GM21528 (cell line): ENCODE measurements at regions not wholly inside any gene's neighbourhood (a gene's known extent, or its start where the extent isn't known, plus 50 kb on each side); places are given as distances from the start of the nearest gene placed in this dataset.

Experiments used
- ATAC-seq: cut with Tn5 transposase; IDR thresholded peaks from one replicate; pipeline ENCODE4 v1.9.1; 2021; ENCODE audit warnings: mild to moderate bottlenecking, moderate library complexity; ENCODE audit not compliant: unreplicated experiment, low FRiP score

DNA sequence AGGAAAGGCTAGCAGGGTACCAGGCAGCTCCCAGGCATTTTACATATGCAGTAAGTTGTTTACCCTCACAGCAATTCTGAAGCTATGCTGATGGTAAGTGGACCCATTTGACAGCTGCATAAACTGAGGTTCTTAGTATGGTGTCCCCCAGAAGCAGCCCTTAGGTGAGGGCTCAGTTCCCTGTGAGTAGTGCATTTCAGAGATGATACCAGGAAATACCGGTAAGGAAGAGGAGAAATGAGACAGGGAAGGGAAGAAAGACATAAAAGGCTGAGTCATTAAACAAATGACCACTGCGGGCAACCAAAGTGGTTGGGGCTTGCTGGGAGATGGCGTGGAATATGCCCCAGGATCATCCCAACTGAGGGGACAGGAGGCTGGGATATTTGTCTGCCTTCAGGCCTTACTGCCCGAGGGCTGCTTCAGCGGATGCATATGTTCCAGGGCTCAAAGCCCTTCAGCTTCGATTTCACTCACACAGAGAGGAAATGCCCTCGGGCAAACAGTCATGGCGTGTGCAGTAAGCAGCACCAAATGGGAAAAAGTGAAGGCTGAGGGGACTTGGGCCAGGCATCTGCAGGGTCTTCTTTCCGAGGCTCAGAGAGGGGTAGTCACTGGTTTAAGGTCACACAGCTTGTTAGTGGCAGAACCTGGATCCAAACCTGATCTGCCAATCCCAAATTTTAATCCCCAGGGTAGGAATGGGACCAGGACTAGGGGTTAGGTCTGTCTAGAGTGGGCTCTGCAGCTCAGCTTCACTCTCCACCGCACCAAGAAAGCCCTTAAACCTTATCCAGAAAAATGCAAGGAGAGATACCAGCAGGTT lies 133.7 kb upstream of the RUNX3 start:
- no peak for ATAC-seq

DNA sequence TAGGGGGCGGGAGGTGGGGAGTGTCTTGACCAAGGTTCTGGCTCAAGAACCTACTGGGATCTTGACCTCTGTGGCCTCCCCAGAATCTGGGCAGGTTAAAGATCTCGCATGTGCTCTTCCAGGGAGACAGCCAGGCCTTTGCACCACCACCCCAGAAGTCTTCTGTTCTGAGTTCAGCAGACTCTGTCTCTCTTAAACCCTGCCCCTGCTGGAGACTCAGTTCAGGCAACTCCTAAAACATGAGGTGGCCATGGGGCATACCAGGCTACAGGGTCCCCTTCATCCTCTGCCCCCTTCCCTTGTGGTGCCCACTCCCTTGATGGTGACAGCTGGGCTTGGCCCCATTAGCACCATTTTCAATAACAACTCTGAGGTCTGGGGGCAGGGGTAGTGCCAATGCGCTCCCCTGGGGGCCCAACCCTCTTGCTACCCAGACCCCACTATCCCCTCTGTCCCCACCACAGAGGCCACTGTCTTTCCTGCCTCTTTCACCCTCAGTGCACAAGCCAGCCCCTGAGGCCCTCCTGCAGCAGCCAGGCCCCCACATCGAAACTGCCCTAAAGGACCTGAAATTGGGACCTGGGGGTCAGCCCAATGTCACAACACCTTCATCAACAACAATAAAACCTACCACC lies 132.7 kb upstream of the RUNX3 start:
- ATAC-seq, result no peak

DNA sequence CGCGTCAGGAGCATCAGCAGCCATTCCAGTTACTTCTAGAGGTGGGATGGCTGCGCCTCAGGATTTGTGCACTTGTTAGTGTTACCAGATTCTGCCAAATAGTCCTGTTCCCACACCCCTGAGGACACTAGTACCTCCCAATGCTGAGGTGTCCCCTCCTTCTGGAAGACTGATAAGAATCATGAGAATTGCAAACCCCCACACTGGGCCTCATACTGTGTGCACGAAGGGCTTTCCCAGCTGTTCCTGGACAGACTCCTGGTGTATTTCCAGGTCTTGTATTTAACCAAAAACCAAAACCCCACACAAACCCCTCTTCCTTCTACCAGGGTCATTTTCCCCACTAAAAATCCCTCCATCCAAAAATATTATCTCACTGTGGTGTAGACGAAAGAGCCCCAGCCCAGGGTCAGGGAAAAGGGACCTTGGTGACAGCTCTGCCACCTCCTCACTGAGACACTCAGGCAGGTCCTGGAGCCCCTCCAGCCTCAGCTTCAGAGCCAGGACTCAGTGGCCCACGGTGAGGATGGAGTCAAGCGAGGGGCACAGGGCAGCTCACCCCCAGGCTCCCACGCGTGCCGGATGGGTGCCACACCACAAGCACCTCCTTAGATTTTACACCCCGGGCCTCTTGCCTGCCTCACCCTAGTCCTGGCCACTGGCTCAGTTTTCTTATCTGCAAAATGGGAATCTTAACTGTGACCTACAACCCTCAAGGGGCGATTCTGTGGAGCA lies 131.4 kb upstream of the RUNX3 start:
- no peak for ATAC-seq

DNA sequence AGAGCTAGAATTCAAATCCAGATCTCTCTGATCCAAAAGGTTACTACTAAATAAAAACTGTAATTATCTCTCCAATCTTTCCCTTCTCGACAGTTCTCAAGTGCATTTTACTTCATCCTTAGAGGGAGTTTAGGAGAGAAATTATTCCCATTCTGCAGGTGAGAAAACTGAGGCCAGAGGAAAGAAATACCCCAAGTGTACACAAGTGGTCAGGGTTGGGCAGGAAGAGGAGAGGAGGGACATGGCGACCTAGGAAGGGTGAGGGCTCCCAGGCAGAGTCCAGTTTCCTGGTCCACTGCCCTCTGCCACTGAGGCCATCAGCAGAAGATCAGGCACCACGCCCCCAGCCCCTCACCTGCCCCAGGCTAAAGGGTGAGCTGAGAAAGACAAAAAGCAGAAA lies 127.1 kb upstream of the RUNX3 start:
- no peak for ATAC-seq

DNA sequence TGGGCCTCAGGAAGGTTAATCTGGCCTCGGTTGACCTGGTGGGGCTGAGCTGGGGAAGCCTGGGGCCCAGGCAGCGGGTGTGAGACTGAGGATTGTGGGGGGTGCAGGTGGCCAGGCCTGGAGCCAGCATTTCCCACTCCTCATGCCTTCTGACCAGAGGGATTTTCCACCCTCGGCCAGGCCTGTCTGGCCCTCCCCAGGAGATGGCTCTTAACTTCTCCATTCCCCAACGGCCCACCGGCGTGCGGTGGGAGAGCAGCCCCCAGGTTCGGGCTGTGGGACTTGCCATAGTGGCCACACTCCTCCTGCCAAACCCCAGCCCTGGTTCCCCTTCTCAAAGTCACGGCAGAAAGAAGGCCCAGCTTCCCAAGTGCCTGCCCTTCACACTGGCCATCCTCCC lies 126.5 kb upstream of the RUNX3 start:
- ATAC-seq, result no peak

DNA sequence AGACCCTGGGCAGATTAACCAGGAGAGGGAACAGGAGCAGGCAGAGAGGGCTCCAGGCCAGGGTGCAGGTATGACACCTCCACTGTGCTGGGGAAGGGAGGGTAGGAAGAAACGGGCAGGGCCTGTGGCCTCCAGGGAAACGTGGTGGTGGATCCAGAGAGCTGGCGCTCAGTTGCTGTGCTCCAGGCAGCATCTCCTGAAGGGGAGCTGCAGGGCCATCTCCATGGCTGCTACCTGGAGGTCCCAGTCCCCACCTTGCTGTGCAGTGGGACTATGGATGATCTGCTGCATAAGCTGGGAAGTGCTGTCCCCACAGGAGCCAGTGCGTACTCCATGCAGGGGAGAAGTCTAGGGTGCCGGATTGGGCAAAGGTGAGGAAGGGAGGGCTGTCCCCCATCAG lies 125.9 kb upstream of the RUNX3 start:
- no peak for ATAC-seq

DNA sequence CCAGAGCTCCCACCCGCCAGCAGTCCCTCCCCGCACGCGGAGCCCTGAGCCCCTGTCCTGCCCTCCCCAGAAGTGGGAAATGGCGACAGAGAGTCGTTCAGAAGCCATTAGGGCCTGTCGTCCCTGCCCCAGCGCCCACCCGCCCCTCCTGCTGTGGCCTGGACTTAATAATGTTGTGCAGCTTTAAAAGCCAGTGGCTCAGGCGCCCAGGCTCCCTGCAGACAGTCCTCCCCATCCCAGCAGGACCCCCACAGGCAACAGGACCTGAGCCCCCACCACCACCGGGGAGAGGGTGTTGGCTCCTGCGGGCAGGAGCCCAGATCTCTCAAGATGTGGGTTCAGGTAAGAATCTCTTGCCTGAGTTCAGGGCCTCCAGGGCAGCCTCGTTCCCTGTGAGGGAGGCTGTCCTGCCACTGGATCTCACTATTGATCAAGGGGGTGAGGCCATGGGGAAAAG lies 125.3 kb upstream of the RUNX3 start:
- no peak for ATAC-seq

DNA sequence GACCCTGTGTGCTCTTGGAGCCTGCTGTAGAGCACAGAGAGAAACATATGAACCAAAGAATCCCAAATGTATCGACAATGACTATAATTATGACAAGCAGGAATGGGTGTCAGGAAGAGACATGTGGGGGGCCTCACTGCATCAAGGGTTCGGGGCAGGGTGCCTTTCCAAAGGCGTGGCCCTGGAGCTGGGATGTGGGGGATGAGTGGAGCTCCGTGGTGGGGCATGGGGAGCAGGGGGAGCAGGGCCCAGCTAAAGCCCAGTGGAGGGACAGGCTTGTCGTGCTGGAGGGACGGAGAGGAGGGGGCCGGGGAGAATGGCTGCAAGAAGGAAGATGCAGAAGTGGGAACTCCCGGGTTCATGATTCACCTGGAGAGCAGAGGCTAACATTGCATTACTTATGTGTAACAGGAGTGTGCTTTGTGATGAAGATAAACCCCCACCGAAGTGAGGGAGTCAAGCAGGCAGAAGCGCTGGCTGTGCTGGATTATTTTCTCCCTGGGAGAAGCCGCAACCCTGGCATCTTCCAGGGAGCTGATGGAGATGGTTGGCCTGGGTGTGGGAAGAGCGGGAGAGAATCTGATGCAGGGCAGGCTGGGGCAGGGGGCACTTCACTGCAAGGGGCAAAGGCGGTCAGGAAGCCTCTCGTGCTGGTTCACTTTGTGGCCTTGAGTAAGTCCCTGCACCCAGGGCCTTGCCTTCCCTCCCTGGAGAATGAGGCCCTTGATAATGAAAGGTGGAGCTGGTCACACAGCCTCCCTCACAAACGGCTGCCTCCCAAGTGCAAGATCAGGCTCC lies 124.6 kb upstream of the RUNX3 start:
- no peak for ATAC-seq

DNA sequence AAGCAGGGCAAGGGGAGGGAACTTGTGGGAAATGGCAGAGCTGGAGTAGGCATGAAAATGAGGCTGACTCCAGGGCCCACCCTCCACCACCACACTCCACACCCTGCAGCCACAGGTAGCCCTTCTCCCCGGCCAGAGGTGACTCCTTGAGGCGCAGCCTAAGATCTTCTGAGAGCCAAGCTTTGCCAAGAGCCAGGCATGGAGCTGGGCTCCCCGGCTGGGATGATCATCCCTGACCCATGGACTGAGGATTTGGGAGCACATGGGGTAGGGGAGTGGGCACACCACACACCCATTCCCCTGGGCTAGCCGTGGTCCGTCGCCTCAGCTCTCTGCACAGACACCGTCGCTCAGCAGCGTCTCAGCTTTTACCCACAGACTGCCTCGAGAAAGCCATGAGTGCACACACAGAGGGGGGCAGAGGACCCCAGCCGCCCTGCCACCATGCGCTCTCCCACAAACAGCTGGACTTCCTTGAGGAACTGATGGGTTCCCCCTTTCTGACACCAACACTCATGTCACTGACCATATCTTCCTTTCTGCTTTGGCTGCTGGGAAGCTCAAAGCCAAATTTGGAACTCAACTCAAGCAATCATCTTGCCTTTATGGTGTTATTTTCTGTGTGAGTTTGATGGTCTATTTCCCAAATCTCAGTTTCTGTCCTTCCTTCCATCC lies 123.6 kb upstream of the RUNX3 start:
- no peak for ATAC-seq

DNA sequence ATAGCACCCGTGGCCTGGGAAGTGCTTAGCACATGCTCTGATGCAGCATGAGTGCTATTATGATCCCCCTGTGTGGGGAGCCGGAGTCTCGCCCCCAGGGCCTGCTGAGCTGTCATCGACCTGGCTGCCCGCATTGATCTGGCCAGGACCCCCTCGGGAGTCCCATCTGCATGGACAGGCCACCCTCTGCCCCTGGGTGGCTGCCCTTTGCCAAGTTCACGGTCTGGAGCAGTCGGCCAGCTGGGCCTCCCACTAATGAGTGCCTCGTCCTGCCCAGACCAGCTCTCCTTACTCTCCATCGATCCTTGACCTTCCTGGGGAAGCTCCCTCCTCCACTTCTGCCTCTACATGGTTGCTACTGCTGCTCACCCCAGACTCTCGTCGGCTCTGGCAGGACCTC lies 121.8 kb upstream of the RUNX3 start:
- no peak for ATAC-seq

DNA sequence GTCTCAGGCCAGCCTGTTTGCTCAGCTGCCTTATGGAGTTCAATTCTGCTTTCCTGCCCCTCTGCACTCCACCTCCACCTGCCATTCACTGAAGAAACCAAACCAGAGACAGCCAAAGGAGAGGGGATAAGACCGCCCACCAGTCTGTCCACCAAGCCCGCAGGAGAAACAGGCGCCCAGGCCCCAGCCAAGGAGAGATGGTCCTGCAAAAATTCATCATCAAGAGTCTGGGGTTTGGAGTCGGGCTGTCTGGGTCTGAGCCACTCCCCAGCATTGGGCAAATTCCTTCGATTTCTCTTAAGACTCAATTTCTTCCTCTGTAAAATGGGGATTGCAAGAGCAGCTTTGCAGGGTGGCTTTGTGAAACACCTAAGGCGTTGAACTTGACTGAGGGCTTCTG lies 121.4 kb upstream of the RUNX3 start:
- no peak for ATAC-seq

DNA sequence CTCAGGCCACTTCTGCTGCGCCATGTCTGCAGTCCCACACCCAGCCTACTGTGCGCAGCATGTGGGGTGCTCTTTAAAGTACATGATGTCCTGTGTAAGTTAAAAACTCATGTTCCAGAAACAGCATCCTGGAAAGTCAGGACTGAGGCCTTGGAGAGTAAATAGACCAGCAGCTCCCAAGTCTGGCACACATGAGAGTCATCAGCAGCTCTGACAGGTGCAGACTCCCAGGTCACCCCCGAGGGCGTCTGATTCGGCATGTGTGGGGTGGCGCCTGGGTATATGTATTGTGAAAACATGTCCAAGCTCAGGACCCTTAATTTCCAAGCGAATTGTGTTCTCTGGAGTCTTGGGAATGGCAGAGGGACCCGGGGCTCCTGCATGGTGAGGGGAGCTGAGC lies 120.1 kb upstream of the RUNX3 start:
- no peak for ATAC-seq

DNA sequence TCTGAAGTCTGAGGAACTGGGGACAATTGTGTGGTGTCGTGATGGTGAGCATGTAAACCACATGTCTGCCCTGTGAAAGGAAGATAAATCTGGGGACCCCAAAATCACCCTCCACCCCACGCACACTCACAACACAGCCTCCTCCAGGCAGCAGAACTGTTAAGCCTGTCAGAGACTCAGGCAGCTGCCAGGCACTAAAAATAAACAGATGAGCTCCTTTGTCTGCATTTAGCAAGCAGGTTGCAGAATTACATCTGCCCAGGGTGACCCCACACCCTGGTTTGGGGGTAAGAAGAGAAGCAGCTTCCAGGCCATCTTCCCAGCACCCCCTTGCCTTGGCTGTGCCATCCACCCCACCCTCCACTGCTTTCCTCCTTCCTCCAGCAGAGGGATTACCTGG lies 119.1 kb upstream of the RUNX3 start:
- ATAC-seq, result no peak

DNA sequence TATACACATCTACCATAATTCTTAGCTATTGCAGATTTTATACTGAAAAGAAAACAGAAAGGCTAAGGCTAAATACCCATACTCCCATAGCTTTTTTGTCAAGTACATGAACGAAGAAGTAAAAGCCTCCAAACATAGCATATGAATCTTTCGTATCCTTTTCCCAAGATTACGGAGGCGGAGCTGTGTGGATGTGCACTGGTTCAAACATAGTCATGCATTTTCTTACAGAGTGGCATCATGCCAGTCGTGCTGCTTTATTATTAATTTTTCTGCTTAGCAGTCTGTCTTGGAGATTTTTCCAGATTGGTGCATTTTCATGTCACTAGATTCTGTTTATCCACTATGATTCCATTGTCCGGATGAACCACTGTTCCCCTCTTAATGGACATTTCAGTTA lies 118.7 kb upstream of the RUNX3 start:
- no peak for ATAC-seq

DNA sequence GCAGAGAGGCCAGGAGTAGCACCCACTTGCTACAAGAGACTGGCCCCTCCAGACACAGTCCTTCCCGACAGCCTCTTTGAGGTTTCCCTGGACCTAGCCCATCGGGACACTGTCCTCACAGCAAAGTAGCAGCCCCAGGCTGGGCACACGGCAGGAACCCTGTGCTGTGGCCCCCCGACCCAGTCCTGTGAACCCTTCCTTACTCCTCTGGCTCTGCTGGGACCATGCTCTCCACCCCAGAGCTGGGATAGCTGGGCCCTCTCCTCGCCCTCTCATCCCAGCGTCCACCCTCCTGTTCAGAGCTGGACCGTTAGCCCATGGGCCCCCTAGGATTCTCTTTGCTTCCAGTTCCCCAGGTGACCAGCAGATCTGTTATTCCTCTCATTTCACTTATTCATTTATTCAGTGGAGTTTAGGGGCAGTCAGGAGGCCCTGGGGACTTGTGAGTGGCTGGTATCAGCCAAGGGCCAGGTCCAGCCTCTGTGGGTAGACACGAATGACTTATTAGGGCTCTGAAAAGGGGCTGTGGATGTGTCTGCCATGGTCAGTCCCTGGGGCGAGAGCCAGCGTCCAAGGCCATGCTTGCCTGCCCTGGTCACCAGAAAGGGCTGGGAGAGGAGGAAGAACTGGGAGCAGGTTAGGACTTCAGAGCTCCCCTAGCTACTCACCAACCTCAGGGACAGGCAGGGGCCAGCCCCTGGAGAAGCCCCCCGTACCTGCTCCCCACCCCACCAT lies 117.6 kb upstream of the RUNX3 start:
- ATAC-seq, result no peak

DNA sequence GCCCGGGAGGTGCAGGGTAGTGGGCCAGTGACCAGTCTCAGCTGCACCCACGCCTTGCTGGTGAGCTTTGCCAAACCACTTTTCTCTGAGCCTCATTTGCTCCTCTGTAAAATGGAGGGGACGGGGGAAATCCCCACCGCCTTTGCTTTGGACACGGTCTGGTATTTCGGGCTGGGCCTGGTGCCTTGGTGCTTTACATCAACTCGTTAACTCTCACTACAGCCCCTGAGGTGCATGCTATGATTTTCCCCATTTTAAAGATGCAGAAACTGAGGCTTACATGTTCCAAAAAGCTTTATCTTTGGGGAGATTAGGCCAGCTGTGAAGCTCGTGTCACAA lies 116.1 kb upstream of the RUNX3 start:
- no peak for ATAC-seq

DNA sequence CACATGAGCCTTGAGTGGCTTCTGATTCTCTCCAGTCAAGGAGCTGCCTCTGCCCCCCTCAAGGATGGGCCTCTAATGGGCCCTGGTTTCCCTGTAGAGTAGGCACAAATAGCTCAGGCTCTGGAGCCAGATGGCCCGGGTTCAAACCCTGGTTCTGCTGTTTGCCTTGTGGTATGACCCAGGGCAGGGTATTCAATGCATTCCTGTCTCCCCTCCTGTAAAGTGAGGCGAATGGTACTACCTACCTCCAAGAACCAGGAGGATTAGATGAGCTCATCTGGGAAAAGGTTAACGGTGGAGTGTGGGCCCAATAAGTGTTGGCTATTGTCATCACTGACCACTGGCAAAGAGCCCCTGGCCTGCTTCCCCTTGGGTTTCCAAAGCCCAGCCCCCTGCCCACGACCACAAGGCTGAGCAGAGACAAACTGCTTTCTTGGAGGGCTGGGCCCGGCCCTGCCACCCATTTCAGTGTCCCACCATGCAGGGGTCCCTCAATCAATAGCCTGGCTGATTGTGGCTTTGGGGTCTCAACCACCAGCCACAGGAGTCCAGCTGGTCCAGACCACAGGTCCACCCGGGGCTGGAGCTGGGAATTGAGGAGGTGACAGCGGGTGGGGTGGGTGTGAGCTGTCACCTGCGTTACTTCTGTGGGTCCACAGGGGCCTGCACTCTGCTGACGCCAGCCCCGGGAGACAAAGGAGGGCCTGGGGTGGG lies 115.6 kb upstream of the RUNX3 start:
- no peak for ATAC-seq

DNA sequence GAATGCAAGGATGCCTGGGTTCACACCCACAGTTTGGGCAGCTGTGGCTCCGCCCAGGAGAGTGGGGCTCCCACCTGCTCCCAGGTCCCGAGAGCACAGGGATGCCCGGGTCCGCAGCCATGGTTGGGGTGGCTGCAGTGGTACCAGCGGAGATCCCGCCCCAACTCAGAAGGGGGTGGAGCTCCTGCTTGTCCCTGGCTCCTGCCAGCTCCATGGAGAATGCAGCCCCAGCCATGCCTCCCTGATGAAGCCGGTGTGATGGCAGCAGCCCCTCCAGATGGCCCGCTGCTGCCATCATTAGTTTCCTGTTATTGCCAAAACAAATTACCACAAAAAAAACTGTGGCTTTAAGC lies 113.1 kb upstream of the RUNX3 start:
- no peak for ATAC-seq
